ENCODE measurements at regions not wholly inside any gene's neighbourhood (a gene's known extent, or its start where the extent isn't known, plus 50 kb on each side); places are given as distances from the start of the nearest gene placed in this dataset.
"Not testable (repeated sequence)": the region's sequence is repeated elsewhere in the genome, so short reads cannot be mapped to it uniquely, and the experiment has no call there.

DNA sequence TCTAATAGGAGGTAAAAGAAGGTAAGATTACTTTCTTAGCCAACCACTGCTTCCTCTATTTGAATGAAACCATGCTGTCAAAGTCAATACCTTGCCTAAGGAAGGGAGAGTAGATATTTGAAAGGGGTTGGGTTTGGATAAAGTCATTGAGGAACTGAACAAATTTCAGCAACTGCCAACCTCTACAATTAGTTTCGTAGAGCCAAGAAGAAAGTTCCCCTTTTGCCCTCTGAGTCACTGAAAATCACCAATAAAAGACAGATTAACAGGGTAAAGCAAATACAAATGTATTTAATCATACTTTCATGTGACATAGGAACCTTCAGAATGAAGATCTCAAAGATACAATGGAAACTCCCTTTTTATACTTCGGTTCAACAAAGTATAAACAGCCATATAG is 615.7 kb downstream of the GABRG2 start:
- no peak overlapping the region for H3K4me2 ChIP-seq (ENCODE audit: extremely low read depth, insufficient read depth, low read length)
- no peaks in the 10 kb centered on the region for H3K36me3 ChIP-seq (ENCODE audit: control insufficient read depth, insufficient read depth, low read length)
- no peaks in the 10 kb centered on the region for H4K20me1 ChIP-seq (ENCODE audit: control insufficient read depth, extremely low read depth, insufficient read depth, low read length)
- no peak overlapping the region for H3K4me3 ChIP-seq (replicated peaks in 1 of 4; ENCODE audit: control extremely low read depth in 1 of 4, insufficient read depth in 1 of 4, low read depth in 3 of 4, low read length in 4 of 4)
- no peak overlapping the region for H3K9ac ChIP-seq (ENCODE audit: insufficient read depth, low read length)
- H3K27ac ChIP-seq (ENCODE audit: insufficient read depth, low read length), result no peak overlapping the region
- H3K9me3 ChIP-seq (ENCODE audit: control insufficient read depth, insufficient read depth, low read depth, low read length), result no peaks in the 10 kb centered on the region
- no peaks in the 10 kb centered on the region for H3K27me3 ChIP-seq (ENCODE audit: control insufficient read depth, insufficient read depth, low read length)
- H3K79me2 ChIP-seq (ENCODE audit: control insufficient read depth, insufficient read depth, low read length), result no peaks in the 10 kb centered on the region
- TF ChIP-seq, protein P1, sequence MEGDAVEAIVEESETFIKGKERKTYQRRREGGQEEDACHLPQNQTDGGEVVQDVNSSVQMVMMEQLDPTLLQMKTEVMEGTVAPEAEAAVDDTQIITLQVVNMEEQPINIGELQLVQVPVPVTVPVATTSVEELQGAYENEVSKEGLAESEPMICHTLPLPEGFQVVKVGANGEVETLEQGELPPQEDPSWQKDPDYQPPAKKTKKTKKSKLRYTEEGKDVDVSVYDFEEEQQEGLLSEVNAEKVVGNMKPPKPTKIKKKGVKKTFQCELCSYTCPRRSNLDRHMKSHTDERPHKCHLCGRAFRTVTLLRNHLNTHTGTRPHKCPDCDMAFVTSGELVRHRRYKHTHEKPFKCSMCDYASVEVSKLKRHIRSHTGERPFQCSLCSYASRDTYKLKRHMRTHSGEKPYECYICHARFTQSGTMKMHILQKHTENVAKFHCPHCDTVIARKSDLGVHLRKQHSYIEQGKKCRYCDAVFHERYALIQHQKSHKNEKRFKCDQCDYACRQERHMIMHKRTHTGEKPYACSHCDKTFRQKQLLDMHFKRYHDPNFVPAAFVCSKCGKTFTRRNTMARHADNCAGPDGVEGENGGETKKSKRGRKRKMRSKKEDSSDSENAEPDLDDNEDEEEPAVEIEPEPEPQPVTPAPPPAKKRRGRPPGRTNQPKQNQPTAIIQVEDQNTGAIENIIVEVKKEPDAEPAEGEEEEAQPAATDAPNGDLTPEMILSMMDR (conservative IDR thresholded peaks at IDR 0.05 in 1 of 2, IDR thresholded peaks at IDR 0.05 in 1 of 2; ENCODE audit: low read depth in 1 of 2, low read length in 2 of 2), result no peak
- no peak for TF ChIP-seq EZH2 (IDR thresholded peaks at IDR 0.05; ENCODE audit: low read length, missing control alignments)
- no peak for DNase-seq (ENCODE audit: low read depth in 2 of 2)
- H3K4me1 ChIP-seq (ENCODE audit: control insufficient read depth, extremely low read depth, insufficient read depth, low read length), result no peaks in the 10 kb centered on the region
- no peak overlapping the region for H2AFZ ChIP-seq (ENCODE audit: low read length)

- Histone ChIP-seq H3K4me1 (ENCODE audit: control insufficient read depth, extremely low read depth, insufficient read depth, low read length) (no peaks in the 10 kb centered on the region), H2AFZ (ENCODE audit: low read length) (no peak overlapping the region), H3K9ac (ENCODE audit: insufficient read depth, low read length) (no peak overlapping the region), H3K4me3 (replicated peaks in 1 of 4; ENCODE audit: control extremely low read depth in 1 of 4, insufficient read depth in 1 of 4, low read depth in 3 of 4, low read length in 4 of 4) (no peak overlapping the region), H3K36me3 (ENCODE audit: control insufficient read depth, insufficient read depth, low read length) (no peaks in the 10 kb centered on the region), H3K4me2 (ENCODE audit: extremely low read depth, insufficient read depth, low read length) (no peak overlapping the region), H3K9me3 (ENCODE audit: control insufficient read depth, insufficient read depth, low read depth, low read length) (no peaks in the 10 kb centered on the region), H3K27me3 (ENCODE audit: control insufficient read depth, insufficient read depth, low read length) (no peaks in the 10 kb centered on the region), H3K27ac (ENCODE audit: insufficient read depth, low read length) (no peak overlapping the region), H4K20me1 (ENCODE audit: control insufficient read depth, extremely low read depth, insufficient read depth, low read length) (no peaks in the 10 kb centered on the region), H3K79me2 (ENCODE audit: control insufficient read depth, insufficient read depth, low read length) (no peaks in the 10 kb centered on the region)
- TF ChIP-seq EZH2 (IDR thresholded peaks at IDR 0.05; ENCODE audit: low read length, missing control alignments), result no peak
- TF ChIP-seq, protein P1 (conservative IDR thresholded peaks at IDR 0.05 in 1 of 2, IDR thresholded peaks at IDR 0.05 in 1 of 2; ENCODE audit: low read depth in 1 of 2, low read length in 2 of 2), result no peak
- no peak for DNase-seq (ENCODE audit: low read depth in 2 of 2)
Measured at GRCh38 chr5:162684145-162684544, 616.6 kb downstream of the GABRG2 start.

DNA sequence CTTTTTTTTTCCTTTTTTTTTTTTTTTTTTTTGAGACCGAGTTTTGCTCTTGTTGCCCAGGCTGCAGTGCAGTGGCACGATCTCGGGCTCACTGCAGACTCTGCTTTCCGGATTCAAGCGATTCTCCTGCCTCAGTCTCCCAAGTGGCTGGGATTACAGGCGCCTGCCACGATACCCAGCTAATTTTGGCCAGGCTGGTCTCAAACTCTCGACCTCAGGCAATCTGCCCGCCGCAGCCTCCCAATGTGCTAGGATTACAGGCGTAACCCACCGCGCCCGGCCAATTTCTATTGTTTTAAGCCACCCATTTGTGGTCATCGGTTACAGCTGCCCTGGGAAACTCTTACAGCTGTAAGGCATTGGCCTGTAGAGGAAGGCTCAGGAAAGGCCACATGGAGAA is 617.7 kb downstream of the GABRG2 start:
- TF ChIP-seq, protein P1 (conservative IDR thresholded peaks at IDR 0.05 in 1 of 2, IDR thresholded peaks at IDR 0.05 in 1 of 2; ENCODE audit: low read depth in 1 of 2, low read length in 2 of 2), result no peak
- no peak for TF ChIP-seq EZH2 (IDR thresholded peaks at IDR 0.05; ENCODE audit: low read length, missing control alignments)
- Histone ChIP-seq H3K4me1 (ENCODE audit: control insufficient read depth, extremely low read depth, insufficient read depth, low read length) (no peaks in the 10 kb centered on the region), H3K36me3 (ENCODE audit: control insufficient read depth, insufficient read depth, low read length) (no peaks in the 10 kb centered on the region), H3K4me3 (replicated peaks in 1 of 4; ENCODE audit: control extremely low read depth in 1 of 4, insufficient read depth in 1 of 4, low read depth in 3 of 4, low read length in 4 of 4) (no peak overlapping the region), H3K27ac (ENCODE audit: insufficient read depth, low read length) (no peak overlapping the region), H3K79me2 (ENCODE audit: control insufficient read depth, insufficient read depth, low read length) (no peaks in the 10 kb centered on the region), H4K20me1 (ENCODE audit: control insufficient read depth, extremely low read depth, insufficient read depth, low read length) (no peaks in the 10 kb centered on the region), H3K9ac (ENCODE audit: insufficient read depth, low read length) (no peak overlapping the region), H3K9me3 (ENCODE audit: control insufficient read depth, insufficient read depth, low read depth, low read length) (no peaks in the 10 kb centered on the region), H3K4me2 (ENCODE audit: extremely low read depth, insufficient read depth, low read length) (no peak overlapping the region), H3K27me3 (ENCODE audit: control insufficient read depth, insufficient read depth, low read length) (no peaks in the 10 kb centered on the region), H2AFZ (ENCODE audit: low read length) (no peak overlapping the region)
- DNase-seq (ENCODE audit: low read depth in 2 of 2), result no peak

DNA sequence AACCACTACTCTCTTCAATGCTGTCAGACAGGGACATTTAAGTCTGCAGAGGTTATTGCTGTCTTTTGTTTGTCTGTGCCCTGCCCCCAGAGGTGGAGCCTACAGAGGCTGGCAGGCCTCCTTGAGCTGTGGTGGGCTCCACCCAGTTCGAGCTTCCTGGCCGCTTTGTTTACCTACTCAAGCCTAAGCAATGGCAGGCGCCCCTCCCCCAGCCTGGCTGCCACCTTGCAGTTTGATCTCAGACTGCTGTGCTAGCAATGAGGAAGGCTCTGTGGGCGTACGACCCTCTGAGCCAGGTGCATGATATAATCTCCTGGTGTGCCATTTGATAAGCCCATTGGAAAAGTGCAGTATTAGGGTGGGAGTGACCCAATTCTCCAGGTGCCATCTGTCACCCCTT is 628.7 kb downstream of the GABRG2 start:
- H3K79me2 ChIP-seq (ENCODE audit: control insufficient read depth, insufficient read depth, low read length); DNase-seq (ENCODE audit: low read depth in 2 of 2); H3K9ac ChIP-seq (ENCODE audit: insufficient read depth, low read length); H3K4me1 ChIP-seq (ENCODE audit: control insufficient read depth, extremely low read depth, insufficient read depth, low read length); H3K36me3 ChIP-seq (ENCODE audit: control insufficient read depth, insufficient read depth, low read length); H3K27ac ChIP-seq (ENCODE audit: insufficient read depth, low read length); H4K20me1 ChIP-seq (ENCODE audit: control insufficient read depth, extremely low read depth, insufficient read depth, low read length); H3K27me3 ChIP-seq (ENCODE audit: control insufficient read depth, insufficient read depth, low read length); H3K4me3 ChIP-seq (replicated peaks in 1 of 4; ENCODE audit: control extremely low read depth in 1 of 4, insufficient read depth in 1 of 4, low read depth in 3 of 4, low read length in 4 of 4); H3K9me3 ChIP-seq (ENCODE audit: control insufficient read depth, insufficient read depth, low read depth, low read length); H3K4me2 ChIP-seq (ENCODE audit: extremely low read depth, insufficient read depth, low read length); H2AFZ ChIP-seq (ENCODE audit: low read length): not testable (repeated sequence)
